ENCODE measurements at regions not wholly inside any gene's neighbourhood (a gene's known extent, or its start where the extent isn't known, plus 50 kb on each side); places are given as distances from the start of the nearest gene placed in this dataset.

DNA sequence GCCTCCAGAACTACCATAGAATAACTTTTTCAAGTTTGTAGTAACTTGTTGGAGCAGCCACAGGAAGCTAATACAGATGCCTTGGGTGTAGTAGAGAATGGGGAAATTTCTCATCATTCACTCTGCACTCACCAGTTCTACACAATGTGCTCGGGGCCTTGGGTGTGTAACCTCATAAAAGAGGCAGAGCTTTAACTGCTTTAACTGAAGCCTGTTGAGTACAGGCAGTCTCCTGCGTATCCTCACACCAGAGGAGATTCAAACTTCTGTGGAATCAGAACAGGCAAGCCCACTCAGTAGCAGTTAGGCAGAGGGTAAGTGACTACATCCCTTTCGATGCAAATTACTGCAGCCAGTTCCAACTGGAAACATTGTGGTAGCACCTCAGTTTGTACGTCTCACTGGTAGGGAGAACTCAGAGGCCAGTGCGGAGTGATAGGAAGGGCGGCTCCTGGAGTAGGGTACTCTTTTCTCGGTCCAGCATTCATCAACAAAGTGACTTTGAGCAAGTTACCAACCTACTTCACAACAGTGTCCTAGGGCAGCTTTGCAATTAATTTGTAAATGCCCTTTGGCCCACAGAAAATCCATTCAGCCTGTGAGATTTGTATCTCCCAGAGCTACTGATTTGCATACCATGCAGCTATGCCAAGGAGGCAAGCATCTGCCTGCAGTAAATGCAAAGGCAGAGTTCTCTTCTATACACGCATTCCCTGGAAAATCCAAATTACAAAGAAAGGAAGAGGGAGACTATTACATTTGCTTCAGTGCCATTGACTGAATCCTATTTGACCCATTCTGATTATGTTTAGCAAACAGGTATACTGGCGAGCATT, 904.3 kb downstream of the DIAPH3 start (continued):
- TF ChIP-seq, protein P1, sequence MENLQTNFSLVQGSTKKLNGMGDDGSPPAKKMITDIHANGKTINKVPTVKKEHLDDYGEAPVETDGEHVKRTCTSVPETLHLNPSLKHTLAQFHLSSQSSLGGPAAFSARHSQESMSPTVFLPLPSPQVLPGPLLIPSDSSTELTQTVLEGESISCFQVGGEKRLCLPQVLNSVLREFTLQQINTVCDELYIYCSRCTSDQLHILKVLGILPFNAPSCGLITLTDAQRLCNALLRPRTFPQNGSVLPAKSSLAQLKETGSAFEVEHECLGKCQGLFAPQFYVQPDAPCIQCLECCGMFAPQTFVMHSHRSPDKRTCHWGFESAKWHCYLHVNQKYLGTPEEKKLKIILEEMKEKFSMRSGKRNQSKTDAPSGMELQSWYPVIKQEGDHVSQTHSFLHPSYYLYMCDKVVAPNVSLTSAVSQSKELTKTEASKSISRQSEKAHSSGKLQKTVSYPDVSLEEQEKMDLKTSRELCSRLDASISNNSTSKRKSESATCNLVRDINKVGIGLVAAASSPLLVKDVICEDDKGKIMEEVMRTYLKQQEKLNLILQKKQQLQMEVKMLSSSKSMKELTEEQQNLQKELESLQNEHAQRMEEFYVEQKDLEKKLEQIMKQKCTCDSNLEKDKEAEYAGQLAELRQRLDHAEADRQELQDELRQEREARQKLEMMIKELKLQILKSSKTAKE (IDR thresholded peaks at IDR 0.05; ENCODE audit: low read depth, poor library complexity, severe bottlenecking) = no peak
- TF ChIP-seq, protein P2, sequence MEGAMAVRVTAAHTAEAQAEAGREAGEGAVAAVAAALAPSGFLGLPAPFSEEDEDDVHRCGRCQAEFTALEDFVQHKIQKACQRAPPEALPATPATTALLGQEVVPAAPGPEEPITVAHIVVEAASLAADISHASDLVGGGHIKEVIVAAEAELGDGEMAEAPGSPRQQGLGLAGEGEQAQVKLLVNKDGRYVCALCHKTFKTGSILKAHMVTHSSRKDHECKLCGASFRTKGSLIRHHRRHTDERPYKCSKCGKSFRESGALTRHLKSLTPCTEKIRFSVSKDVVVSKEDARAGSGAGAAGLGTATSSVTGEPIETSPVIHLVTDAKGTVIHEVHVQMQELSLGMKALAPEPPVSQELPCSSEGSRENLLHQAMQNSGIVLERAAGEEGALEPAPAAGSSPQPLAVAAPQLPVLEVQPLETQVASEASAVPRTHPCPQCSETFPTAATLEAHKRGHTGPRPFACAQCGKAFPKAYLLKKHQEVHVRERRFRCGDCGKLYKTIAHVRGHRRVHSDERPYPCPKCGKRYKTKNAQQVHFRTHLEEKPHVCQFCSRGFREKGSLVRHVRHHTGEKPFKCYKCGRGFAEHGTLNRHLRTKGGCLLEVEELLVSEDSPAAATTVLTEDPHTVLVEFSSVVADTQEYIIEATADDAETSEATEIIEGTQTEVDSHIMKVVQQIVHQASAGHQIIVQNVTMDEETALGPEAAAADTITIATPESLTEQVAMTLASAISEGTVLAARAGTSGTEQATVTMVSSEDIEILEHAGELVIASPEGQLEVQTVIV (IDR thresholded peaks at IDR 0.05; ENCODE audit: borderline replicate concordance, partially characterized antibody) = no peak
- TF ChIP-seq ETV6 (conservative IDR thresholded peaks at IDR 0.05 in 1 of 2, IDR thresholded peaks at IDR 0.05 in 1 of 2; ENCODE audit: borderline replicate concordance in 1 of 2, low read depth in 1 of 2) (no peak), NRF1 (conservative IDR thresholded peaks at IDR 0.05; ENCODE audit: low read depth, low read length) (no peak)
- TF ChIP-seq, protein P3, sequence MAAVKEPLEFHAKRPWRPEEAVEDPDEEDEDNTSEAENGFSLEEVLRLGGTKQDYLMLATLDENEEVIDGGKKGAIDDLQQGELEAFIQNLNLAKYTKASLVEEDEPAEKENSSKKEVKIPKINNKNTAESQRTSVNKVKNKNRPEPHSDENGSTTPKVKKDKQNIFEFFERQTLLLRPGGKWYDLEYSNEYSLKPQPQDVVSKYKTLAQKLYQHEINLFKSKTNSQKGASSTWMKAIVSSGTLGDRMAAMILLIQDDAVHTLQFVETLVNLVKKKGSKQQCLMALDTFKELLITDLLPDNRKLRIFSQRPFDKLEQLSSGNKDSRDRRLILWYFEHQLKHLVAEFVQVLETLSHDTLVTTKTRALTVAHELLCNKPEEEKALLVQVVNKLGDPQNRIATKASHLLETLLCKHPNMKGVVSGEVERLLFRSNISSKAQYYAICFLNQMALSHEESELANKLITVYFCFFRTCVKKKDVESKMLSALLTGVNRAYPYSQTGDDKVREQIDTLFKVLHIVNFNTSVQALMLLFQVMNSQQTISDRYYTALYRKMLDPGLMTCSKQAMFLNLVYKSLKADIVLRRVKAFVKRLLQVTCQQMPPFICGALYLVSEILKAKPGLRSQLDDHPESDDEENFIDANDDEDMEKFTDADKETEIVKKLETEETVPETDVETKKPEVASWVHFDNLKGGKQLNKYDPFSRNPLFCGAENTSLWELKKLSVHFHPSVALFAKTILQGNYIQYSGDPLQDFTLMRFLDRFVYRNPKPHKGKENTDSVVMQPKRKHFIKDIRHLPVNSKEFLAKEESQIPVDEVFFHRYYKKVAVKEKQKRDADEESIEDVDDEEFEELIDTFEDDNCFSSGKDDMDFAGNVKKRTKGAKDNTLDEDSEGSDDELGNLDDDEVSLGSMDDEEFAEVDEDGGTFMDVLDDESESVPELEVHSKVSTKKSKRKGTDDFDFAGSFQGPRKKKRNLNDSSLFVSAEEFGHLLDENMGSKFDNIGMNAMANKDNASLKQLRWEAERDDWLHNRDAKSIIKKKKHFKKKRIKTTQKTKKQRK (IDR thresholded peaks at IDR 0.05; ENCODE audit: low read depth, low read length) = no peak
